Neural cell (in vitro differentiated cells): ENCODE measurements at regions not wholly inside any gene's neighbourhood (a gene's known extent, or its start where the extent isn't known, plus 50 kb on each side); places are given as distances from the start of the nearest gene placed in this dataset.

Experiments
- H2AFZ ChIP-seq: fragments of 200-600, 300-800 bp; sonication (generic), shearing (Covaris generic); 2 replicates; pipeline ENCODE4 v1.6.0; 2014; ENCODE audit warnings: low read depth, mild to moderate bottlenecking, antibody characterized with exemption, low read length, moderate library complexity
- H3F3A ChIP-seq: fragments of 200-600 bp; shearing (Covaris generic); 2 replicates; pipeline ENCODE4 v1.6.1; 2016; ENCODE audit warnings: mild to moderate bottlenecking, moderate library complexity, mixed read lengths, antibody characterized with exemption, low read length; ENCODE audit not compliant: insufficient read depth, poor library complexity, severe bottlenecking
- H3K27ac ChIP-seq: fragments of 200-600, 300-800 bp; sonication (generic), shearing (Covaris generic); 2 replicates; pipeline ENCODE4 v1.5.1; 2014; ENCODE audit warnings: mild to moderate bottlenecking, low read length, moderate library complexity
- H3K27me3 ChIP-seq: fragments of 300-800, 200-600 bp; sonication (generic), shearing (Covaris generic); 2 replicates; pipeline ENCODE4 v1.6.0; 2014; ENCODE audit warnings: mild to moderate bottlenecking, low read depth, low read length, moderate library complexity; ENCODE audit not compliant: insufficient read depth
- H3K36me3 ChIP-seq: fragments of 300-800, 200-600 bp; sonication (generic), shearing (Covaris generic); 2 replicates; pipeline ENCODE4 v1.5.1; 2014; ENCODE audit warnings: mild to moderate bottlenecking, antibody characterized with exemption, low read length, moderate library complexity; ENCODE audit not compliant: insufficient read depth
- H3K4me2 ChIP-seq: fragments of 300-800, 200-600 bp; sonication (generic), shearing (Covaris generic); 2 replicates; pipeline ENCODE4 v1.6.0; 2014; ENCODE audit warnings: mild to moderate bottlenecking, low read length
- H3K4me3 ChIP-seq: fragments of 300-800, 200-600 bp; sonication (generic), shearing (Covaris generic); 2 replicates; pipeline ENCODE4 v1.5.1; 2014; ENCODE audit warnings: mild to moderate bottlenecking, low read length, moderate library complexity
- H3K79me2 ChIP-seq: fragments of 200-600 bp; shearing (Covaris generic); replicated peaks from 2 replicates; pipeline ENCODE4 v1.6.0; 2014; ENCODE audit warnings: mild to moderate bottlenecking, low read length, moderate library complexity; ENCODE audit not compliant: insufficient read depth
- H3K9ac ChIP-seq: fragments of 300-800, 200-600 bp; sonication (generic), shearing (Covaris generic); 2 replicates; pipeline ENCODE4 v1.6.1; 2016; ENCODE audit warnings: mild to moderate bottlenecking, low read length, mixed read lengths
- H3K9me2 ChIP-seq: fragments of 200-600 bp; shearing (Covaris generic); 2 replicates; pipeline ENCODE4 v1.6.1; 2016; ENCODE audit warnings: mild to moderate bottlenecking, low read length, mixed read lengths; ENCODE audit not compliant: insufficient read depth
- H3K9me3 ChIP-seq: fragments of 200-600, 300-800 bp; sonication (generic), shearing (Covaris generic); 2 replicates; pipeline ENCODE4 v1.6.1; 2016; ENCODE audit warnings: mild to moderate bottlenecking, mixed run types, low read length, moderate library complexity, mixed read lengths
- H4K20me1 ChIP-seq: fragments of 200-600 bp; shearing (Covaris generic); 2 replicates; pipeline ENCODE4 v1.6.1; 2016; ENCODE audit warnings: mild to moderate bottlenecking, mixed run types; ENCODE audit not compliant: insufficient read depth
- CTCF ChIP-seq: fragments of 450-650 bp; IDR thresholded peaks from 2 replicates; pipeline ENCODE4 v1.5.1; 2014; ENCODE audit warnings: antibody characterized with exemption, mild to moderate bottlenecking, moderate library complexity; ENCODE audit not compliant: poor library complexity, severe bottlenecking
- EP300 ChIP-seq: fragments of 450-650 bp; conservative IDR thresholded peaks from 2 replicates; pipeline ENCODE4 v1.6.1; 2014; ENCODE audit warnings: antibody characterized with exemption, mild to moderate bottlenecking, moderate library complexity; ENCODE audit not compliant: poor library complexity, severe bottlenecking
- EZH2 ChIP-seq: fragments of 200-600, 300-800 bp; shearing (Covaris generic), sonication (generic); IDR thresholded peaks from 2 replicates; pipeline ENCODE4 v1.6.1; 2014; ENCODE audit warnings: antibody characterized with exemption, low read length, borderline replicate concordance, mild to moderate bottlenecking; ENCODE audit not compliant: insufficient read depth, poor library complexity, severe bottlenecking
- MXI1 ChIP-seq: fragments of 450-650 bp; conservative IDR thresholded peaks from 2 replicates; pipeline ENCODE4 v1.6.1; 2014; ENCODE audit warnings: antibody characterized with exemption, mild to moderate bottlenecking; ENCODE audit not compliant: poor library complexity, severe bottlenecking
- POLR2AphosphoS5 ChIP-seq: IDR thresholded peaks from 2 replicates; pipeline ENCODE4 v1.6.1; 2012
- RAD21 ChIP-seq: fragments of 450-650 bp; conservative IDR thresholded peaks from 2 replicates; pipeline ENCODE4 v1.6.1; 2014; ENCODE audit warnings: antibody characterized with exemption, mild to moderate bottlenecking, moderate library complexity
- REST ChIP-seq: IDR thresholded peaks from 2 replicates; pipeline ENCODE4 v1.6.1; 2012; ENCODE audit warnings: borderline replicate concordance
- SMC3 ChIP-seq: fragments of 450-650 bp; conservative IDR thresholded peaks from 2 replicates; pipeline ENCODE4 v1.6.1; 2014; ENCODE audit warnings: antibody characterized with exemption, mild to moderate bottlenecking, moderate library complexity; ENCODE audit not compliant: poor library complexity
- TAF1 ChIP-seq: IDR thresholded peaks from 2 replicates; pipeline ENCODE4 v1.6.1; 2012; ENCODE audit warnings: low read depth

GRCh38 chr2:604385-604784, 72.8 kb downstream of the TMEM18 start:
- Histone ChIP-seq H3K9me3 (no peaks in the 10 kb centered on the region), H3F3A (no peaks in the 10 kb centered on the region), H3K27me3 (no peaks in the 10 kb centered on the region), H3K79me2 (no peaks in the 10 kb centered on the region), H3K4me2 (no peak overlapping the region), H3K36me3 (no peaks in the 10 kb centered on the region), H3K4me3 (no peak overlapping the region), H3K9me2 (no peaks in the 10 kb centered on the region), H2AFZ (no peak overlapping the region), H3K9ac (no peak overlapping the region), H4K20me1 (no peaks in the 10 kb centered on the region), H3K27ac (no peak overlapping the region)
- TF ChIP-seq CTCF: no peak
- TF ChIP-seq TAF1: no peak
- TF ChIP-seq EP300: no peak
- TF ChIP-seq MXI1: no peak

- Histone ChIP-seq H2AFZ (no peak overlapping the region), H3K36me3 (no peaks in the 10 kb centered on the region), H3K4me2 (no peak overlapping the region), H3K27me3 (no peaks in the 10 kb centered on the region), H3K79me2 (no peaks in the 10 kb centered on the region), H3K9me3 (no peaks in the 10 kb centered on the region), H3K4me3 (no peak overlapping the region), H4K20me1 (no peaks in the 10 kb centered on the region), H3K9ac (no peak overlapping the region), H3K9me2 (no peaks in the 10 kb centered on the region), H3F3A (no peaks in the 10 kb centered on the region), H3K27ac (no peak overlapping the region)
- no peak for TF ChIP-seq EZH2
- no peak for TF ChIP-seq REST
- TF ChIP-seq CTCF: no peak
- TF ChIP-seq SMC3: no peak
- no peak for TF ChIP-seq TAF1
- no peak for TF ChIP-seq RAD21
- TF ChIP-seq POLR2AphosphoS5: no peak
- no peak for TF ChIP-seq EP300
- no peak for TF ChIP-seq MXI1
Observed at GRCh38 chr2:603869-604268, 73.3 kb downstream of the TMEM18 start.
